ENCODE measurements at regions not wholly inside any gene's neighbourhood (a gene's known extent, or its start where the extent isn't known, plus 50 kb on each side); places are given as distances from the start of the nearest gene placed in this dataset.

DNA sequence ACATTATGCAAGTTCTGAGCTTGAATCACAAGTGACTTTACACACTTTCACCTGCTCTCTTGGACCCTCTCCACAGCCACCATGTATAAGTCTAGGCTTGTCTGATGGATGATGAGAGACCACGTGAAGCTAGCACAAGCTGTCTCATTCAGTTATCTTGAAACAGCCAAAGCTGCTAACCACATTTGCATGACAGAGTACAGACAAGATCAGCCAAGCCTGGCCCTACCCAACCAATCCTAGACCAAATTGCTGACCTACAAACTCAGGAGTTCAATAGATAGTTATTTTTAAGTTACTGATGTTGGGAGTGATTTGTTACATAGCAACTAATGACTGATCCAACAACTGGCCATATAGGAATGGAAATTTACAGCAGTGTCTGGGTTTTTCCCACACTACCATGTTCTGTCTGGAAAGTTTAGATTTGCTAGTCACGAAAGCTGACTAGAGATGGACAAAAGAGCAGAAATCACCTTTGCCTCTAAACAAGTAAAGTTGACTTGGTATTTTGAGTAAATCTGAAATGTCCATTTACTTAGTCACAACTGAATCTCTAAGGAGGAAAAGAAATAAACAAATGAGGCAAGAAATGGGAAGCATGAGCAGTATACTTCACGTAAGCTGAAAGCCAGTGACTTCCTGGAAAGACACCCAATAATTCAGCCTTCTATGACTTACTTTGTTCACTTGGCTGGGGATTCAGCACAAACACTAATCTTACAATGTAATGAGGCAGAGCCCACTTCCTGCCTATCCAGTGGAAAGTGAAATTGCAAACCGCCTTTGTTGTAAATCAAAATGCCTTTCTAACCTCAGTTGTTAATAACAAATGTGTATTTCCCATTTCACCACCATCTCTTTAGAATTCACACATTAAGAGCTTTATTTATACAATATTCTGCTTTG is 101.7 kb downstream of the FAM181B start:
- TF ChIP-seq, protein P1, sequence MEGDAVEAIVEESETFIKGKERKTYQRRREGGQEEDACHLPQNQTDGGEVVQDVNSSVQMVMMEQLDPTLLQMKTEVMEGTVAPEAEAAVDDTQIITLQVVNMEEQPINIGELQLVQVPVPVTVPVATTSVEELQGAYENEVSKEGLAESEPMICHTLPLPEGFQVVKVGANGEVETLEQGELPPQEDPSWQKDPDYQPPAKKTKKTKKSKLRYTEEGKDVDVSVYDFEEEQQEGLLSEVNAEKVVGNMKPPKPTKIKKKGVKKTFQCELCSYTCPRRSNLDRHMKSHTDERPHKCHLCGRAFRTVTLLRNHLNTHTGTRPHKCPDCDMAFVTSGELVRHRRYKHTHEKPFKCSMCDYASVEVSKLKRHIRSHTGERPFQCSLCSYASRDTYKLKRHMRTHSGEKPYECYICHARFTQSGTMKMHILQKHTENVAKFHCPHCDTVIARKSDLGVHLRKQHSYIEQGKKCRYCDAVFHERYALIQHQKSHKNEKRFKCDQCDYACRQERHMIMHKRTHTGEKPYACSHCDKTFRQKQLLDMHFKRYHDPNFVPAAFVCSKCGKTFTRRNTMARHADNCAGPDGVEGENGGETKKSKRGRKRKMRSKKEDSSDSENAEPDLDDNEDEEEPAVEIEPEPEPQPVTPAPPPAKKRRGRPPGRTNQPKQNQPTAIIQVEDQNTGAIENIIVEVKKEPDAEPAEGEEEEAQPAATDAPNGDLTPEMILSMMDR (IDR thresholded peaks at IDR 0.05): no peak
- no peak for TF ChIP-seq POLR2A (IDR thresholded peaks at IDR 0.05)
